Heart right ventricle (tissue), 16 donors: ENCODE measurements at regions not wholly inside any gene's neighbourhood (a gene's known extent, or its start where the extent isn't known, plus 50 kb on each side); places are given as distances from the start of the nearest gene placed in this dataset.

Experiments used
- ATAC-seq, 8 donors: fragments of 200-7000 bp; cut with Tn5 transposase; one replicate each; pipeline ENCODE4 v1.9.1; 2020; ENCODE audit warnings: mild to moderate bottlenecking in 8 of 8, moderate library complexity in 8 of 8, moderate number of reproducible peaks in 1 of 8
- DNase-seq, 2 donors: peaks; one replicate each; pipeline ENCODE4 v3.0.0-alpha.2; 2020
- H3K27ac ChIP-seq, 10 donors: fragments of 200-600 bp; sonication (generic) in 2 of 10; one replicate each; pipeline versions ENCODE4 v1.5.0 to v1.8.0; 2020 to 2022; ENCODE audit warnings: mild to moderate bottlenecking in 3 of 10
- H3K27me3 ChIP-seq, 7 donors: fragments of 200-600 bp; one replicate each; pipeline ENCODE4 v1.8.0; 2021 to 2022; ENCODE audit warnings: mild to moderate bottlenecking in 2 of 7
- H3K36me3 ChIP-seq, 9 donors: fragments of 200-600 bp; sonication (generic) in 1 of 9; one replicate each; pipeline versions ENCODE4 v1.5.0 to v1.8.0; 2020 to 2022; ENCODE audit warnings: mild to moderate bottlenecking in 2 of 9
- H3K4me1 ChIP-seq, 9 donors: fragments of 200-600 bp; sonication (generic) in 1 of 9; one replicate each; pipeline versions ENCODE4 v1.5.0 to v1.8.0; 2020 to 2022; ENCODE audit warnings: mild to moderate bottlenecking in 4 of 9
- H3K4me3 ChIP-seq, 10 donors: fragments of 200-600 bp; sonication (generic) in 2 of 10; one replicate each; pipeline versions ENCODE4 v1.5.0 to v1.8.0; 2020 to 2022; ENCODE audit warnings: mild to moderate bottlenecking in 7 of 10, moderate library complexity in 2 of 10
- H3K9me3 ChIP-seq, 11 donors: fragments of 200-600 bp in 10 of 11; sonication (generic) in 2 of 11; one replicate each; pipeline versions ENCODE4 v1.5.0 to v1.8.0; 2013 to 2022; ENCODE audit warnings: mild to moderate bottlenecking in 2 of 11, control low read depth in 1 of 11, moderate library complexity in 1 of 11
- CTCF ChIP-seq, 9 donors: fragments of 200-600 bp; sonication (generic) in 2 of 9; IDR thresholded peaks; one replicate each; pipeline versions ENCODE4 v1.5.0 to v1.8.0; 2021 to 2022; ENCODE audit warnings: antibody characterized with exemption in 9 of 9, mild to moderate bottlenecking in 5 of 9, moderate library complexity in 1 of 9
- WGBS, 2 donors: extraction: QIAGEN DNeasy Blood & Tissue Kit; methylation state at CpG; one replicate each; pipeline ENCODE4 v1.1.7; 2013; ENCODE audit warnings: inconsistent platforms in 1 of 2; 5-methylcytosine and 5-hydroxymethylcytosine counted together
- intact Hi-C, 10 donors: fragments of 100-400 bp; cut with DNase I; formaldehyde crosslinking; loops; one replicate each; pipeline versions ENCODE4 v1.11.1 to v1.14.2; 2022
- donor health status: Arrhythmogenic right ventricular cardiomyopathy.
- donor health status: ischemic (EF 13 %, LVEDD 7.1; RV severe dilation, severe dysfunction).
- donor health status: healthy with polysubstance abuse.
- donor health status: DM: no; HTN: yes; CAD: no.
- donor health status: DM: no; HTN: no; CAD: no.
- donor health status: ischemic (EF 25% LVEDD 6.9; RV normal size, moderate dysfunction).
- donor health status: ischemic (EF 25% LVEDD 5.7; RV mildly dilated, moderate dysfunction).
- donor health status: healthy.
- donor health status: DM: yes; HTN: yes; CAD: no.
- donor health status: Ischemic cardiomyopathy.
- donor health status: ischemic (EF 35%, LVEDD 5.7; RV mildly dilated, moderate dysfunction).
- donor health status: nonischemic (EF 11% LVEDD 7.7; RV severe dilation, severe dysfunction).
- donor health status: DM: yes; HTN: yes; CAD: no.
- donor health status: PGD.
- donor health status: ischemic (EF 29% LVEDD 5.4; RV normal size, mild dysfunction).
- donor health status: nonischemic (EF 23%, LVEDD 6.1; RV moderate dilation, normal function).

GRCh38 chr6:43936476-43936875 is 166.5 kb downstream of the VEGFA start:
- intact Hi-C loops, result loop anchor here in 1 of 10 donors (5.0 kb wide), 1 partner anchor 119 kb away; no protein-coding TSS in a partner anchor
- H3K27me3 ChIP-seq, result no peaks in the 10 kb centered on the region
- no peak for TF ChIP-seq CTCF (IDR thresholded peaks at IDR 0.05)
- H3K4me3 ChIP-seq, result no peak overlapping the region
- no peaks in the 10 kb centered on the region for H3K36me3 ChIP-seq
- ATAC-seq, result no peak
- WGBS, 2 donors, result 63 to 64% methylated on average over 9 of the region's 9 CpGs
- no peak for DNase-seq
- H3K4me1 ChIP-seq, result peaks cover 0 to 20% (median 6%) of the 10 kb centered on the region in 9 donors
- H3K27ac ChIP-seq, result no peak overlapping the region
- no peaks in the 10 kb centered on the region for H3K9me3 ChIP-seq

GRCh38 chr6:43935921-43936439 is 166.0 kb downstream of the VEGFA start:
- ATAC-seq (no peak), DNase-seq (no peak)
- no peaks in the 10 kb centered on the region for H3K36me3 ChIP-seq
- no peak overlapping the region for H3K4me3 ChIP-seq
- WGBS, 2 donors, result 70 to 81% methylated on average over 4 of the region's 4 CpGs
- TF ChIP-seq CTCF (IDR thresholded peaks at IDR 0.05), result no peak
- no peak overlapping the region for H3K27ac ChIP-seq
- H3K4me1 ChIP-seq, result peaks cover 0 to 20% (median 6%) of the 10 kb centered on the region in 9 donors
- H3K9me3 ChIP-seq, result no peaks in the 10 kb centered on the region
- intact Hi-C loops, result loop anchor here in 1 of 10 donors (5.0 kb wide), 1 partner anchor 119 kb away; no protein-coding TSS in a partner anchor
- no peaks in the 10 kb centered on the region for H3K27me3 ChIP-seq

- 85 to 87% methylated on average over 9 of the region's 9 CpGs for WGBS, 2 donors
- intact Hi-C loops, result loop anchor here in 1 of 10 donors (5.0 kb wide), 1 partner anchor 118 kb away; no protein-coding TSS in a partner anchor
- ATAC-seq (no peak), DNase-seq (no peak)
- H3K4me3 ChIP-seq, result no peak overlapping the region
- no peaks in the 10 kb centered on the region for H3K27me3 ChIP-seq
- no peaks in the 10 kb centered on the region for H3K36me3 ChIP-seq
- no peak overlapping the region for H3K27ac ChIP-seq
- no peak for TF ChIP-seq CTCF (IDR thresholded peaks at IDR 0.05)
- peaks cover 0 to 20% (median 6%) of the 10 kb centered on the region in 9 donors for H3K4me1 ChIP-seq
- no peaks in the 10 kb centered on the region for H3K9me3 ChIP-seq
Observed at GRCh38 chr6:43934803-43935602, 165.0 kb downstream of the VEGFA start.

GRCh38 chr6:43934183-43934802 is 164.3 kb downstream of the VEGFA start:
- Histone ChIP-seq H3K27me3 (no peaks in the 10 kb centered on the region), H3K4me1 (peaks cover 0 to 20% (median 6%) of the 10 kb centered on the region in 9 donors), H3K36me3 (no peaks in the 10 kb centered on the region), H3K9me3 (no peaks in the 10 kb centered on the region), H3K27ac (no peak overlapping the region), H3K4me3 (no peak overlapping the region)
- 95 to 96% methylated on average over 4 of the region's 4 CpGs for WGBS, 2 donors
- no peak for TF ChIP-seq CTCF (IDR thresholded peaks at IDR 0.05)
- intact Hi-C loops, result no loop called here
- DNase-seq (no peak), ATAC-seq (no peak)
